ENCODE measurements at regions not wholly inside any gene's neighbourhood (a gene's known extent, or its start where the extent isn't known, plus 50 kb on each side); places are given as distances from the start of the nearest gene placed in this dataset.

DNA sequence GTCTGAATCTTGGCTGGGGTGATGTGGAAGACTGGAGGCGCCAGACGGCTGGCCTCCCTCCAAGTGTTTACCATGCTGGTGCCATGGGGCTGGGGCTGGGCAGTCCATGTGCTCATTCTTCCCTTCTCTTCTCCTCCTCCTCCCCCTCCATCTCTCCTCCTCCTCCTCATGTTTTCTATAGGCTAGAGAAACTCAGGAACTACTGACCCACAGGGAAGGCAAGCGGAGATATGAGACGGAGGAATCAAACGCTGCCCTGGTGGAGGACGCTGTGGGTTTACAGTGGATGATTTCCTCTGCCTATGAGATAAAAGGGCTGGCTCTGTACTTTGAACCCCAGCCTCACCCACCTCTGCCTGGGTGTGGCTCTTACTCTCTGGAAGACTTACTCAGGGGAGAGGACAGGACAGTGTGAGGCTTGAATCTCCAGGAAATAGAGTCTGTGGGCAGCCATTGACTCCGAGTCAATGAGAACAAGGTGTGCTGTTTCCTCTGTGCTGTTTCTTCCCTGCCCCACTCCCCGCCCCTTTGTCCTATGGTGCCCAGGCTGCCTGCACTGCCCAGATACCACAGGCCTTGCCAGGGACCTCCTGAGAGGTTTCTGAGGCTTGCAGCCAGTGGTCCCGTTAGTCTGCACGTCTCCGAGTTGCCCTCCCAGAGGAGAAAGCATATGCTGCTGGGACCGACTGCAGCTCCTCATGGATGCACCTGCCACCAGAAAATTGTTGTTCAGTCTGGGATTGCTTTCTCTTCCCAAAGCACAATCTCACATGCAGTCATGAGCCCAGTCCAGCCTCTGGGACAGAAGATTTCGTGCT lies 132.6 kb upstream of the ARHGAP5 start:
- H3K4me3 ChIP-seq (replicated peaks in 1 of 4; ENCODE audit: control extremely low read depth in 1 of 4, insufficient read depth in 1 of 4, low read depth in 3 of 4, low read length in 4 of 4): no peak overlapping the region
- no peaks in the 10 kb centered on the region for H4K20me1 ChIP-seq (ENCODE audit: control insufficient read depth, extremely low read depth, insufficient read depth, low read length)
- no peak for DNase-seq (ENCODE audit: low read depth in 2 of 2)
- H3K36me3 ChIP-seq (ENCODE audit: control insufficient read depth, insufficient read depth, low read length): no peaks in the 10 kb centered on the region
- H3K27ac ChIP-seq (ENCODE audit: insufficient read depth, low read length): no peak overlapping the region
- no peak for TF ChIP-seq EZH2 (IDR thresholded peaks at IDR 0.05; ENCODE audit: low read length, missing control alignments)
- TF ChIP-seq, protein P1, sequence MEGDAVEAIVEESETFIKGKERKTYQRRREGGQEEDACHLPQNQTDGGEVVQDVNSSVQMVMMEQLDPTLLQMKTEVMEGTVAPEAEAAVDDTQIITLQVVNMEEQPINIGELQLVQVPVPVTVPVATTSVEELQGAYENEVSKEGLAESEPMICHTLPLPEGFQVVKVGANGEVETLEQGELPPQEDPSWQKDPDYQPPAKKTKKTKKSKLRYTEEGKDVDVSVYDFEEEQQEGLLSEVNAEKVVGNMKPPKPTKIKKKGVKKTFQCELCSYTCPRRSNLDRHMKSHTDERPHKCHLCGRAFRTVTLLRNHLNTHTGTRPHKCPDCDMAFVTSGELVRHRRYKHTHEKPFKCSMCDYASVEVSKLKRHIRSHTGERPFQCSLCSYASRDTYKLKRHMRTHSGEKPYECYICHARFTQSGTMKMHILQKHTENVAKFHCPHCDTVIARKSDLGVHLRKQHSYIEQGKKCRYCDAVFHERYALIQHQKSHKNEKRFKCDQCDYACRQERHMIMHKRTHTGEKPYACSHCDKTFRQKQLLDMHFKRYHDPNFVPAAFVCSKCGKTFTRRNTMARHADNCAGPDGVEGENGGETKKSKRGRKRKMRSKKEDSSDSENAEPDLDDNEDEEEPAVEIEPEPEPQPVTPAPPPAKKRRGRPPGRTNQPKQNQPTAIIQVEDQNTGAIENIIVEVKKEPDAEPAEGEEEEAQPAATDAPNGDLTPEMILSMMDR (conservative IDR thresholded peaks at IDR 0.05 in 1 of 2, IDR thresholded peaks at IDR 0.05 in 1 of 2; ENCODE audit: low read depth in 1 of 2, low read length in 2 of 2): no peak
- H2AFZ ChIP-seq (ENCODE audit: low read length): no peak overlapping the region
- H3K4me2 ChIP-seq (ENCODE audit: extremely low read depth, insufficient read depth, low read length): no peak overlapping the region
- no peaks in the 10 kb centered on the region for H3K79me2 ChIP-seq (ENCODE audit: control insufficient read depth, insufficient read depth, low read length)
- no peaks in the 10 kb centered on the region for H3K4me1 ChIP-seq (ENCODE audit: control insufficient read depth, extremely low read depth, insufficient read depth, low read length)
- H3K9ac ChIP-seq (ENCODE audit: insufficient read depth, low read length): no peak overlapping the region
- H3K27me3 ChIP-seq (ENCODE audit: control insufficient read depth, insufficient read depth, low read length): no peaks in the 10 kb centered on the region
- H3K9me3 ChIP-seq (ENCODE audit: control insufficient read depth, insufficient read depth, low read depth, low read length): no peaks in the 10 kb centered on the region

DNA sequence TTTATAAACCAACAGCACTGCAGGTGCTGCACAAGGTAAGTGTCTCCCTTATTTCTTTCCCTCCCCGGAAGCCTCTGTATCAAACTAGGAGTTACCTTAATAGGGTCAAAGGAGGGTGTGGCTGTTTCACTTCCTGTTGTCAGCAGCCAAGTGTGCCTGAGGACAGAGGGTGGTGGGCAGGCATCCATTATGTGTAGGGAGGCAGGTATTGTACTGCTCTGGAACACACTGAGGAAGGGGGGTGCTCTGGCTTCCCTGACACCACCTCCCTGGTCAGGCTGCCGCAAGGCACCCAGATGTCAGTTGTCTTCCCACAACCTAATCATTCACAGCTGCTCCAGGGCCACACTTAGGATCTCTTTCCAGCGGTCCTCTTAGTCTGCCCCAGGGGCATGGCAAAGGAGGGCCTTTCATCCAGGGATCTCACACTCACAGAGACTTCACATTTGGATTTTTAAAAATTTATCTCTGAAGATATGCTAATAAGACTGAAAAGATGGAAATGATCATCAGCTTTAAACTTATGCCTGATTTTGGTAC lies 132.0 kb upstream of the ARHGAP5 start:
- Histone ChIP-seq H4K20me1 (ENCODE audit: control insufficient read depth, extremely low read depth, insufficient read depth, low read length) (no peaks in the 10 kb centered on the region), H3K4me2 (ENCODE audit: extremely low read depth, insufficient read depth, low read length) (no peak overlapping the region), H3K79me2 (ENCODE audit: control insufficient read depth, insufficient read depth, low read length) (no peaks in the 10 kb centered on the region), H3K36me3 (ENCODE audit: control insufficient read depth, insufficient read depth, low read length) (no peaks in the 10 kb centered on the region), H3K4me3 (replicated peaks in 1 of 4; ENCODE audit: control extremely low read depth in 1 of 4, insufficient read depth in 1 of 4, low read depth in 3 of 4, low read length in 4 of 4) (no peak overlapping the region), H2AFZ (ENCODE audit: low read length) (no peak overlapping the region), H3K9me3 (ENCODE audit: control insufficient read depth, insufficient read depth, low read depth, low read length) (no peaks in the 10 kb centered on the region), H3K27me3 (ENCODE audit: control insufficient read depth, insufficient read depth, low read length) (no peaks in the 10 kb centered on the region), H3K9ac (ENCODE audit: insufficient read depth, low read length) (no peak overlapping the region), H3K4me1 (ENCODE audit: control insufficient read depth, extremely low read depth, insufficient read depth, low read length) (peaks cover under 1% of the 10 kb centered on the region), H3K27ac (ENCODE audit: insufficient read depth, low read length) (no peak overlapping the region)
- TF ChIP-seq, protein P1 (conservative IDR thresholded peaks at IDR 0.05 in 1 of 2, IDR thresholded peaks at IDR 0.05 in 1 of 2; ENCODE audit: low read depth in 1 of 2, low read length in 2 of 2): no peak
- TF ChIP-seq EZH2 (IDR thresholded peaks at IDR 0.05; ENCODE audit: low read length, missing control alignments): no peak
- no peak for DNase-seq (ENCODE audit: low read depth in 2 of 2)

DNA sequence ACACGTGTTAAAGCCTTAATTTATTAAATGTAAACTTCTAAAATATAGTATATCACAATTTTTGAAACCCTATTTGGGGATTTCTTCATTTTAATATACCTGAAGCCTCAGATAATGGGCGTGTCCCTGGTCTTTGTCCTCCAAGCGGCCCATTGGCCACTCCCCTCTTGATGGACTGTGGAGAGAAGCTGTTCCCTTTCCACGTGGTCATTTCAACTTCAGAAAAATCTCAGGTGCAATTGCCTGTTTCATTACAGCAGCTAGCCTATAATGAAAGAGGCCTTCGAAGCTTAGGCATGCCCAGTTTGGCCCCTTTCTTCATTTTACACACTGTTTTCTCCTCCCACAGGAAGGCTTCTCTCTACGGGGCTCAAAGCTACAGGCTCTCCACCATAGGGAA lies 131.4 kb upstream of the ARHGAP5 start:
- H3K27ac ChIP-seq (ENCODE audit: insufficient read depth, low read length): no peak overlapping the region
- H3K4me2 ChIP-seq (ENCODE audit: extremely low read depth, insufficient read depth, low read length): no peak overlapping the region
- no peak overlapping the region for H2AFZ ChIP-seq (ENCODE audit: low read length)
- no peak for DNase-seq (ENCODE audit: low read depth in 2 of 2)
- H3K27me3 ChIP-seq (ENCODE audit: control insufficient read depth, insufficient read depth, low read length): no peaks in the 10 kb centered on the region
- no peaks in the 10 kb centered on the region for H3K9me3 ChIP-seq (ENCODE audit: control insufficient read depth, insufficient read depth, low read depth, low read length)
- no peaks in the 10 kb centered on the region for H3K79me2 ChIP-seq (ENCODE audit: control insufficient read depth, insufficient read depth, low read length)
- TF ChIP-seq, protein P1 (conservative IDR thresholded peaks at IDR 0.05 in 1 of 2, IDR thresholded peaks at IDR 0.05 in 1 of 2; ENCODE audit: low read depth in 1 of 2, low read length in 2 of 2): no peak
- no peak for TF ChIP-seq EZH2 (IDR thresholded peaks at IDR 0.05; ENCODE audit: low read length, missing control alignments)
- no peak overlapping the region for H3K9ac ChIP-seq (ENCODE audit: insufficient read depth, low read length)
- H3K36me3 ChIP-seq (ENCODE audit: control insufficient read depth, insufficient read depth, low read length): no peaks in the 10 kb centered on the region
- H3K4me3 ChIP-seq (replicated peaks in 1 of 4; ENCODE audit: control extremely low read depth in 1 of 4, insufficient read depth in 1 of 4, low read depth in 3 of 4, low read length in 4 of 4): no peak overlapping the region
- no peaks in the 10 kb centered on the region for H4K20me1 ChIP-seq (ENCODE audit: control insufficient read depth, extremely low read depth, insufficient read depth, low read length)
- peaks cover 4% of the 10 kb centered on the region for H3K4me1 ChIP-seq (ENCODE audit: control insufficient read depth, extremely low read depth, insufficient read depth, low read length)

Measured in fibroblast of lung (primary cell).